GM12875 (cell line): ENCODE measurements at regions not wholly inside any gene's neighbourhood (a gene's known extent, or its start where the extent isn't known, plus 50 kb on each side); places are given as distances from the start of the nearest gene placed in this dataset.

Experiments
- H3K4me3 ChIP-seq: one replicate; pipeline ENCODE4 v1.5.1; 2011; ENCODE audit warnings: low read depth, low read length, control low read depth
- TF ChIP-seq, protein P1 (sequence below): IDR thresholded peaks from 2 replicates; pipeline ENCODE4 v1.5.1; 2011; ENCODE audit warnings: low read depth, mild to moderate bottlenecking, control low read depth, inconsistent platforms, low read length, moderate library complexity, borderline replicate concordance; ENCODE audit not compliant: insufficient read depth

DNA sequence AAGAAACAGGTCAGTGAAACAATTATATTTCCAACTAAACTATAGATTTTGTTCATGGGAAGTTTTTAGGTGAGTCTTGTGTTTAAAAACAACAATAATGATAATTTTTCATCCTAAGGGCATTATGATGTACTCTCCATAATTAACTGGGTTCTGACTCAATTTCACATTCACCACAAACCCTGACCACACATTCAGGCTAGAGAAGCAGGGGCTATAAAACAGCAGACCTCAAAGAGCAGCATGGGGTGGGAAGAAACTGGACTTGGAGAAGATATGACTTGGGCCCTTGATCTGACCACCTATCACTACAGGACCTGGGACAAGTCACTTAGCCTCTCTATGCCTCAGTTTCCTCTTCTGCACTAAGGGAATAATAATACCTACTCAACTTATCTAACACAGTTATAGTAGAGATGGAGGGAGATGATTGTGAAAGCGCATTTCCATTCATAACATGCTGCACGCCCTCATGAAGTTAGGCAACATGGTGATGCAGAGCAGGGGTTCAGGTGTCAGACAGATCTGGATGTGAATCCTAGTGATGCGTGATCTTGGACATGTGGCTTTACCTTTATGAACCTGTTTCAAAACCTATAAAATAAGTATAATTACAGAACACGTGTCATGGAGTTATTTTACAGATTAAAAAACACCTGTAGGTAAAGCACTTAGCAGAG lies 63.0 kb upstream of the ACP3 start:
- H3K4me3 ChIP-seq = no peak overlapping the region
- TF ChIP-seq, protein P1, sequence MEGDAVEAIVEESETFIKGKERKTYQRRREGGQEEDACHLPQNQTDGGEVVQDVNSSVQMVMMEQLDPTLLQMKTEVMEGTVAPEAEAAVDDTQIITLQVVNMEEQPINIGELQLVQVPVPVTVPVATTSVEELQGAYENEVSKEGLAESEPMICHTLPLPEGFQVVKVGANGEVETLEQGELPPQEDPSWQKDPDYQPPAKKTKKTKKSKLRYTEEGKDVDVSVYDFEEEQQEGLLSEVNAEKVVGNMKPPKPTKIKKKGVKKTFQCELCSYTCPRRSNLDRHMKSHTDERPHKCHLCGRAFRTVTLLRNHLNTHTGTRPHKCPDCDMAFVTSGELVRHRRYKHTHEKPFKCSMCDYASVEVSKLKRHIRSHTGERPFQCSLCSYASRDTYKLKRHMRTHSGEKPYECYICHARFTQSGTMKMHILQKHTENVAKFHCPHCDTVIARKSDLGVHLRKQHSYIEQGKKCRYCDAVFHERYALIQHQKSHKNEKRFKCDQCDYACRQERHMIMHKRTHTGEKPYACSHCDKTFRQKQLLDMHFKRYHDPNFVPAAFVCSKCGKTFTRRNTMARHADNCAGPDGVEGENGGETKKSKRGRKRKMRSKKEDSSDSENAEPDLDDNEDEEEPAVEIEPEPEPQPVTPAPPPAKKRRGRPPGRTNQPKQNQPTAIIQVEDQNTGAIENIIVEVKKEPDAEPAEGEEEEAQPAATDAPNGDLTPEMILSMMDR = no peak

DNA sequence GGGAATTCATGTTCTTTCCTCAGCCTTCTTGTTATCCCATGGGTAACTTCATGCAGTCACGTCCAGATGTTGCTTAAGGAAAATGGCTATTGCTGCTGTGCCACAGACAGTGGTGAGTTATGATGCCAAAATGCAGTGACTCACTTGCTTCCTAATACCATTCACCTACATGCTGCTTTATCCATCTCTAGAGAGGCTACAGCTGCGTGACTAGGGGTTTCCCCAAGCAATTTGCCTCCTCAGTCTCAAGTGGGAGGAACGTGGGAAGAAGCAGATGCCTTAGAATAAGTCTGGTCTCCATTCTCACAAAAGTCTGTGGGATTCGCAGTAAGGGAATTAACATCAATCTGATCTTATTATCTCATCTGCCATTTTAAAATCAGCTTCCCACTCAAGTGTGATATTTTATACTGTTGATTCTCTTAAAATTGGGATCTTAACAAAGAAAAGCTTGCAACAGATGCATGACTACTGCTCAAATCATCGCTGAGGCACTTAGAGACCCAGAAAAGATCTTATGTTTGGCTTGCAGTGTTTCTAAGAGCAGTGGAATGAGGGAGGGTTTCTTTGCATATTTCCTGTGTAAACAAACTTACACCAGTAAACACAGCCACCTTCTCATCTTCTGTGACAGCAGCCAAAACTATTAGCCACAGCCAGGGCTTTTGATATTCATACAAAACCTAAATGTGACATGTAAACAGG lies 62.0 kb upstream of the ACP3 start:
- TF ChIP-seq, protein P1 = no peak
- no peak overlapping the region for H3K4me3 ChIP-seq

DNA sequence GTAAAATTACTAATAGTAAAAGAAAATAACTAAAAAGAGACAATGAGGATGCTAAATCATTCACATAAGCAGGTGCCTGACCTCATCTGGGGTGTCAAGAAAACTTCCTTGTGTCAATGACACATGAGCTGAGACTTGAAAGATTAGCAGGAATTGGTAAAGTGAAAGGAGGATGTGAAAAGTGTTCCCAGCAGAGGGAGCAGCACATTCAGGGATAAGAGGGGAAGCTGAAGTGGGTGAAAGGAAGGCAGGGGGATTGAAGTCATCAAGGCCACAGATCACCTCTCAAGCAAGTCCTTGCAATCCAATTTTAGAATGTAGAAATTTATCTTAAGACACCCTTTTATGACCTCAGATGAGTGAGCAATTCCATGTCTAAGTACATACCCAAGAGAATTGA lies 60.2 kb upstream of the ACP3 start:
- TF ChIP-seq, protein P1 = no peak
- no peak overlapping the region for H3K4me3 ChIP-seq

DNA sequence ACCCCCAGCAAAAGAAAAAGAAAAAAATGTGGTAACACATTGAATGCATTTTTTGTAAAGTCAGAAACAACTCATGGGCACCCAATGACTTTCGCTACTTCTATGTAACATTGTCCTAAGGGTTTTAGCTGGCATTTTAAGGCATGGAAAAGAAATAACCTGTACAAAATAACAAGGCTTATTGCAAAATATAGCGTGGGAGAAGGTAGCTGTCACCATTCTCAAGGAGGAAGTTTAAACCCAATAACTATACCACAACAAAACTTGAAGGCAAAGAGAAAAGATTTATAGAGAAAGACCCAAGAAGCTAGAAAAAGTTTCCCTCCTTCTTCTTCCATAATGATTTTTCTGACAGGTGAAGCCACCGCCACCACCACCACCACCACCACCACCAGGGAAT lies 55.7 kb upstream of the ACP3 start:
- TF ChIP-seq, protein P1 = no peak
- no peak overlapping the region for H3K4me3 ChIP-seq

DNA sequence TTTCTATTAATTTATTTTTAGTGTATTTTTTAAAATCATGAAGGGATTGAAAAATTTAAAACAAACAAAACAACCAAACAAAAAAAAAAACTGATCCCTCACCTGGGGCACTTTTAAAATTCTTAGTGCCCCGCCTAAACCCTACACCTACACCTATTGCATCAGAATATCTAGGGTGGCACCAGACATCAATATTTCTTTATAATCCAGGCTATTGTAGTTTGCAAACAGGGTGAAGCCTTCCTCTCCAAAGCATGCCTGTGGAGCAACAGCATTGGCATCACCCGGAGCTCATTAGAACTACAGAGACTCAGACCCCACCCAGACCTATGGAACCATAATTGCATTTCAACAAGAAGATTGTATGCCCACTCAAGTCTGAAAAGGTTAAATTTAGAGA lies 54.9 kb upstream of the ACP3 start:
- H3K4me3 ChIP-seq = no peak overlapping the region
- TF ChIP-seq, protein P1 = no peak

DNA sequence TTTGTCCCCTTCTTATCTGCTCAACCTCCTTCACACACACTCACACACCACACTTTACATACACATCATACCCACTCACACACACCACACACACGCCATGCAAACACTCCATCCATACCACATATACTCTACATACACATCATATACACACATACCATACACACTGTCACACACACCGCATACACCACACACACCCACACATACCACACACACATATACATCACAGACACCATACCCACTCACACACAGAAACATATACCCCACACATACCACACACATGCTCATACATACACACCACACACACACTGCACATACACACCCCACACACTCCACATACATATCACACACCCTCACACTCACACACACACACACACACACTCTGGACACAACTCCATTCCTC lies 54.3 kb upstream of the ACP3 start:
- TF ChIP-seq, protein P1 = no peak
- H3K4me3 ChIP-seq = no peak overlapping the region

DNA sequence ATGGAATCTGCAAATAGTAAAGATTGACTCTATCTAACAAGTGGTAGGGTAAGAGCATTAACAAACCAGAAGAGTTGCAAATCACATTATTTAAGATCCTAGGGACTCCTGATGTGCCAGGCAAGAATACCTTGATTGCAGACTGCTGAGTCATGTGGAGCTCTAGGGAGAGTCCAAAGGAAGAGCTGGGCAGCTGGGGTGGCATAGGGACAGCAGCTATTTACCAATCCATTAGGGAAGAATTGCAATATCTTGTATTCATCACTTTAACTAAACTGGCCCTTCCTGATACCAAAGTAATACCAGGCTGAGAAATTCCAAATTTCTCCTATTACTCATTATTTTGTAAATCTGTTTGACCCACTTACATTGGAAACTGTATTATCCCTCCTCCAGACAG lies 52.2 kb upstream of the ACP3 start:
- TF ChIP-seq, protein P1 = no peak
- no peak overlapping the region for H3K4me3 ChIP-seq
